Pons (tissue), 1 donor: ENCODE measurements at regions not wholly inside any gene's neighbourhood (a gene's known extent, or its start where the extent isn't known, plus 50 kb on each side); places are given as distances from the start of the nearest gene placed in this dataset.
"Not testable (repeated sequence)": the region's sequence is repeated elsewhere in the genome, so short reads cannot be mapped to it uniquely, and the experiment has no call there.

Experiments
- DNase-seq: peaks from one replicate; pipeline ENCODE4 v3.0.0-alpha.2; 2016; ENCODE audit warnings: low spot score

DNA sequence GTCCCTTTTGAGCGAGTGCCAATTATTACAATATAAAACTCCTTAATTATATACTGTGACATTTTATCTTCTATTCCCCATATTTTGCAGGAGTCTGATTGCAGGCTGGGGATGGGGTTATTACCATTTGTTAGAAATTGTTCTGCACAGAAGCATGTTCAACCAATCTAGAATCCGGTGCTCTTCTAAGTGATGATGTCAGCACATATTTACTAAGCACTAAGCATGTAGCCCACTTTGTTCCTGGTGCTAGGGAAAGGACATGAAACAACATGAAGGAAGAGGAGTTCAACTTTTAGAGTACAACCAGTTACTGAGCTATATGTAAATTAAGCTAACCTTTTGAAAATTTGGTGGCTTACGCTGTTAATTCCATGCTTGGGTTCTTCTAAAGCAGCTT lies 52.8 kb upstream of the IL1RAPL2 start:
- DNase-seq = no peak

DNA sequence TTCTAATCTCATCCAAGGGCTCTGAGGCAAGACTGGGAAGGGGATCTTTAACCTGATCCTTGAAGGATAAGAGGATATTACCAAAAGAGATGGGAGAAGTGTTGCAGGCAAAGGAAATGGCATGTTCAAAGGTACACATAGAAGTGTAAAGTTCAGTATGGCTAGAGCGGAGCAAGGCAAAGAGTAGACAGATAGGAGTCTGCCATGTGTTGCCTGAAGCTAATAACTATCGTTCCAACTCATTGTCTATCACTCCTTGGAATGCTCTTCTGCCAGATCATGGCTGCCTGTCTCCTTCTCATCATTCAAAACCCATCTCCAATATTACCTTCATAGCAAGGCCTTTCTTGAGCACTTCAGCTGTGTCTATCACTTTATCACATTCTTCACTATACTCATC lies 55.2 kb upstream of the IL1RAPL2 start:
- DNase-seq = no peak

DNA sequence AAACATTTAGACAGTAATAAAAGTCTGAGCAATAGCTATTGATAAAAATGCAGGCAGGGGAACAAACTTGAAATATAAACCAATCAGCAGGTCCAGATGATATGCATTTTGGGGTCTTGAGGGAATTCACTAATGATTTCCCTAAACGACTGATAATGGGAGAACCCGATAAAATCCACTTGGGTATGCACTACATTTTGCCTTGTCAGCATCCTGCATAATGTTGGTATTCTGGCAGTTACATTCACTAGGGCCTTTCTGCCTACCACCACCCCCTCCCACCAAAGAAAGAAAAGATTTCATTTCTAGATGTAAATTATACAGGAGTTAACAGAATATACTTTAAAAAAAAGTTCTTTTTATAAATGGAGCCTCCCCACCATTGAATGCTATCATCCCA lies 63.5 kb upstream of the IL1RAPL2 start:
- no peak for DNase-seq

- no peak for DNase-seq
Measured at GRCh38 chrX:104488811-104489210, 77.2 kb upstream of the IL1RAPL2 start.

- no peak for DNase-seq
Measured at GRCh38 chrX:104486691-104487090, 79.3 kb upstream of the IL1RAPL2 start.

DNA sequence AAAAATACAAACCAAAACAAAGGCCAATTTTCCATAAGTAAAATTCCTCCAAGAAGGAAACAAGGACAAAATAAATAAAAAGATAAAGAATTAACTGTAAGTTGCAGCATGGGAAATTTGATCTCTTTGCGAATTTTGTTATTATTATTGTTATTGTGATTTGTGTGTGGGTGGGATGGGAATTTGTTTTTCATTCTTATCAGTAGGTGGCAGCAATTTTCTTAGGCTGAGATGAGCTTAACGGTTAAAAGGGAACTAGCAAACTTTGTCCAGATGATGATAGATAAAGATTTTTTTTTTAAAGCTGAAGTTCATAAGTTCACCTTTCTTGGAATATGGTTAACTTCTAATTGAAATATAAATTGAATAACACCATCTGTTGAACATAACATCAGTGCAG lies 83.2 kb upstream of the IL1RAPL2 start:
- DNase-seq = no peak

DNA sequence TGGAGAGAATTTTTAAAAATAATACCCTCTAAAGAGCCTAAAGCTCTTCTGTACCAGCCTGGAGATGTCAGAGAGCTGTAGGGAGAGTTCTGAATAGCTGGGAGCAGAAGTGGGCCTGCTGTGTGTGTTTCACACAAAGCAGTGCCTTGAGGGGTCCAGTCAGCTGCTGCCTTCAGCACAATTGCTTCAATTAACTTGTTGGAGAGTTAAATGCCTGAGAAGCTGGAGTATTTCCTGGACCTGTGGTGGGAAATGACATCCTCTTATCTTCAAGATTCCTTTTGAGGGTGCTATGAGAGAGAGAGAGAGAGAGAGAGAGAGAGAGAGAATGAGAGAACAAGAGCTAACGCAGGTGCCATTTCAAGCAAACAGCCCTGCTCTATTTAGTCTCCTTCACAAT lies 96.2 kb upstream of the IL1RAPL2 start:
- DNase-seq = no peak

GRCh38 chrX:104459796-104460195 lies 106.2 kb upstream of the IL1RAPL2 start:
- no peak for DNase-seq

GRCh38 chrX:104457130-104457529 lies 108.9 kb upstream of the IL1RAPL2 start:
- DNase-seq = not testable (repeated sequence)

- no peak for DNase-seq
Measured at GRCh38 chrX:104450316-104450715, 115.7 kb upstream of the IL1RAPL2 start.

GRCh38 chrX:104445591-104445990 lies 120.4 kb upstream of the IL1RAPL2 start:
- DNase-seq = no peak

- DNase-seq = no peak
Measured at GRCh38 chrX:104435249-104435648, 130.8 kb upstream of the IL1RAPL2 start.

DNA sequence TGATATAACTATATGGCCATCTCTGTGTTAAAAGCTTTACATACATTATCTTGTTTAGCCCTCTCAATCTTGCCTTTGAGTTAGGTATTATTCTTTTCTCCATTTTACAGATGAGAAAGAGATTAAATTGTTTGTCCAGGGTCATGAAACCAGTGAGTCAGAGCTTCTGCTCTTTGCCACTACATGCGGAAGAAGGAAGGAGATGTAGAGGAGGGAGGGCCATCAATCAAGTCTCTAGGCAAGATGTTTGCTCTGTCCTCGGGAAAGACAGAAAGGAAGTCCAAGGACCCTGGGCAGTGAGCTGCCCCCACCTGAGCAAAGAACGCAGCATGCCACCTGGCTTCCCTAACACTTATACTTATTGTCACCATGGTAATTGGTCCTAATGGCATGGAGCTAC lies 133.7 kb upstream of the IL1RAPL2 start:
- no peak for DNase-seq

DNA sequence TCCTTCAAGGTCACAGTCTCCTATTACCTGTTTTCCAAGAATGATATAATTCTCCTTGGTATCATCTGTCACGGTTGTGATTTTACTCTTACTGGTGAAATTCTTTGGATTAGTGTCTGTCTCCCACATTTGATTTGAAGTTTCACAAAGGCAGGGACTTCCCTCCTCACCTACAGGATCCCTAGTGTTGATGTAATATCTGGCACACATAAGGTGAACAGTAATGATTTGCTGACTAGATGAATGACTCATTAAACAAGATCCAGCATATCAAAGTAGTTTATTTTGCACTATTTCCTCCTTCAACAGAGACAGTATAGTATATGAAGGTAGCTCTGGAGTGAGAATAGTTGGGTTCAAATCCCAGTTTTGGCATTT lies 135.3 kb upstream of the IL1RAPL2 start:
- no peak for DNase-seq

- DNase-seq = no peak
Measured at GRCh38 chrX:104430072-104430741, 135.8 kb upstream of the IL1RAPL2 start.

DNA sequence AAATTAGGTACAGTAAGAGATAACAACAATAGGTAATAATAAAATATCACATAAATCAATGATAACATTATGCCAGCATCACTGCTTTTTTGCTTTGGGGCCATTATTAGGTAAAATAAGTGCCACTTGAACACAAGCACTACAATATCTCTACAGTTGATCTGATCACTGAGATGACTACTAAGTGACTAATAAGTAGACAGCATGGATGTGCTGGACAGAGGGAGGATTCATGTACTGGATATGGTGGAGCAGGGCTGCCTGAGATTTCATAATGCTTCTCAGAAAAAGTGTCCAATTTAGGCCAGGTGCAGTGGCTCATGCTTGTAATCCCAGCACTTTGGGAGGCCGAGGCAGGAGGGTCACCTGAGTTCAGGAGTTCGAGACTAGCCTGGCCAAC lies 137.8 kb upstream of the IL1RAPL2 start:
- no peak for DNase-seq

DNA sequence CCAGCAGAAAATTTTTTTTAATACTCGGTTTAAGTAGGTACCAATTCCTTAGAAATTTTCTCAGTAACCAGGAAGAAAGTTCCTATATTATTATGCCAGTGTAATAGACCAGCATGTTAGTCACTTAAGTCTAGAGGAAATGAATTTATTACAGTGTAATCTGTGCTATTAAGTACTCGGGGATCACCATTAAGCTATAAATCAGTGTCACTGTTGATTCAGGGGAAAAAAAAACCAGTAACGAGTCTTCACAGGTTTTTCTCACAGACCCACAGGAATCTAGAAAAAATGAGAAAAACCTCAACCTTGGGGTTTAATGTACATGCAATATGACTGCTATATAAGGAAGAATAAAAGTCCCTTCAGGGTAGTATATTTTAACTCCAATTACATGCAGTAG lies 138.3 kb upstream of the IL1RAPL2 start:
- DNase-seq = no peak

GRCh38 chrX:104427073-104427472 lies 138.9 kb upstream of the IL1RAPL2 start:
- DNase-seq = no peak

DNA sequence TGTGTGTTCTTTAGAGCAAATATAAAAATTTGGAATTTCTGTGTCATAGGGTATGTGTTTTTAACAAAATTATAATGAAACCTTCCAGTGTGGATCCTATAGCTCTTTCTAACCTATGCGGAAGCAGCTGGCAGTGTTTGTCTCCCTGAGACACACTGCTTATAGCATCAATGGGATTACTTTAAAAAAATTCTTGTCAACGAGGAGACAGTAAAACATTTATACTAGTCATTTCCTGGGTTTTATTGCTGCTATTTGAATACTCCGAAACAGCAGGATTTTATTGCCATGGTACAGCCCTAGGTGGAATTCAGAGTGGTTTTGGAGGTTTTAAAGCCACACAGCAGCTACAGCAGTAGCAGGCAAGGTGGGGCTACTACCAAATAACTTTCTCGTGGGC lies 145.1 kb upstream of the IL1RAPL2 start:
- no peak for DNase-seq

GRCh38 chrX:104419926-104420325 lies 146.1 kb upstream of the IL1RAPL2 start:
- no peak for DNase-seq

GRCh38 chrX:104419211-104419610 lies 146.8 kb upstream of the IL1RAPL2 start:
- no peak for DNase-seq

DNA sequence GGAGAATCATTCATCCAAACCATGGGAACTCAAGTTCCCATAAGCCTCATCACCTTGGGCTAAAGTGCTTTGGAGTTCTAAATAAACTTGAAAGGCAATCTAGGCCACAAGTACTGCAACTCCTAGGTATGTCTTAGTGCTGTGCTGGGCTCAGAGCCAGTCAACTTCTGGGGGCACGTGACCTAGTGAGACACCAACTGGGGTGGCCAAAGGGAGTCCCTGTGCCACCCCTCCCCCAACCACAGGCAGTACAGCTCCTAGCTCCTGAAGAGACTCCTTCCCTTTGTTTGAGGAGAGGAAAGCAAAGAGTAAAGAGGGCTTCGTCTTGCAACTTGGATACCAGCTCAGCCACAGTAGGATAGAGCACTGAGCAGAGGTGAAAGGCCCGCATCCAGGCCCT lies 154.2 kb upstream of the IL1RAPL2 start:
- no peak for DNase-seq

DNA sequence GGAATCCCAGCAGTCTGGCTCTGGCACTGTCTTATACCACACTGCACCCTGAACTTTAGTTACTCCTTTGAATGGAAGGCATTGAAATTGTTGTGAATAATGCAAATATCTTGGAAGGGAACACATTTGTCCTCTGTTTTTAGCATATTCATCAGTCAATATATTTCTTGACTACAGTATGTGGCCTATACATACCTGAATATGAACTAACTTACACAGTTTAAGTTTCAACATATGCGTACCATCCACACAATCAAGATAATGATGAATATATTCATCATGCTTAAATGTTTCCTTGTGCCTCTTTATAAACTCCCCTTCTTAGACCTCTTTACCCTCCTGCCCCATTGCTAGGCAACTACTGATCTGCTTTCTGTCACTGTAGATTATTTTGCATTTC lies 145.7 kb upstream of the ESX1 start:
- no peak for DNase-seq

- DNase-seq = no peak
Measured at GRCh38 chrX:104392350-104392749, 137.6 kb upstream of the ESX1 start.

GRCh38 chrX:104391906-104392305 lies 137.2 kb upstream of the ESX1 start:
- DNase-seq = no peak
